PFSK-1 (cell line): ENCODE measurements at regions not wholly inside any gene's neighbourhood (a gene's known extent, or its start where the extent isn't known, plus 50 kb on each side); places are given as distances from the start of the nearest gene placed in this dataset.

ENCODE experiments used
- POLR2AphosphoS5 ChIP-seq: IDR thresholded peaks from 2 replicates; pipeline ENCODE4 v1.6.1; 2012; ENCODE audit warnings: low read depth, mild to moderate bottlenecking, control low read depth, low read length, moderate library complexity
- SIN3A ChIP-seq: IDR thresholded peaks from 2 replicates; pipeline ENCODE4 v1.6.1; 2012; ENCODE audit warnings: mild to moderate bottlenecking, low read length, moderate library complexity, borderline replicate concordance; ENCODE audit not compliant: insufficient read depth
- TAF1 ChIP-seq: IDR thresholded peaks from 2 replicates; pipeline ENCODE4 v1.6.1; 2012; ENCODE audit warnings: low read length, control low read depth, borderline replicate concordance; ENCODE audit not compliant: insufficient read depth
- TF ChIP-seq, protein P1 (sequence below), 2 experiments: IDR thresholded peaks; 2 replicates each; pipeline versions ENCODE4 v1.6.1 to v1.8.0; 2011 to 2012; ENCODE audit warnings: low read depth in 2 of 2, low read length in 2 of 2, control low read depth in 1 of 2, inconsistent platforms in 1 of 2, mild to moderate bottlenecking in 1 of 2, moderate library complexity in 1 of 2; ENCODE audit not compliant: insufficient read depth in 1 of 2

DNA sequence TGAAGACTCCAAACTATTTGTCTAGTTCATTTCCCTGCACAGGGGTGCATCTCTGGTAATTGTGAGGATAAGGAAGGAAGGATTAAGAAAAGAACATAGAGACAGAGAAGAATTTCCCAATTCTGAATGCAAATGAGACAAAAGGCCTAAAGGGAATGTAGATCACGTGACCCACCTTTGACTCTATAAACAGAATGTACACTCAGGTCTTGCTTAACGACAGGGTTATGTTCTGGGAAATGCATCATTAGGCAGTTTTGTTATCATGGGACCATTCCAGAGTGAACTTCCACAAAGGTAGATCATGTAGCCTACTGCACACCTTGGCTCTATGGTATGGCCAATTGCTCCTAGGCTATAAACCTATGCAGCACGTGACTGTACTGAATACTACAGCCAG, 252.3 kb upstream of the ZP4 start:
- TF ChIP-seq, protein P1, sequence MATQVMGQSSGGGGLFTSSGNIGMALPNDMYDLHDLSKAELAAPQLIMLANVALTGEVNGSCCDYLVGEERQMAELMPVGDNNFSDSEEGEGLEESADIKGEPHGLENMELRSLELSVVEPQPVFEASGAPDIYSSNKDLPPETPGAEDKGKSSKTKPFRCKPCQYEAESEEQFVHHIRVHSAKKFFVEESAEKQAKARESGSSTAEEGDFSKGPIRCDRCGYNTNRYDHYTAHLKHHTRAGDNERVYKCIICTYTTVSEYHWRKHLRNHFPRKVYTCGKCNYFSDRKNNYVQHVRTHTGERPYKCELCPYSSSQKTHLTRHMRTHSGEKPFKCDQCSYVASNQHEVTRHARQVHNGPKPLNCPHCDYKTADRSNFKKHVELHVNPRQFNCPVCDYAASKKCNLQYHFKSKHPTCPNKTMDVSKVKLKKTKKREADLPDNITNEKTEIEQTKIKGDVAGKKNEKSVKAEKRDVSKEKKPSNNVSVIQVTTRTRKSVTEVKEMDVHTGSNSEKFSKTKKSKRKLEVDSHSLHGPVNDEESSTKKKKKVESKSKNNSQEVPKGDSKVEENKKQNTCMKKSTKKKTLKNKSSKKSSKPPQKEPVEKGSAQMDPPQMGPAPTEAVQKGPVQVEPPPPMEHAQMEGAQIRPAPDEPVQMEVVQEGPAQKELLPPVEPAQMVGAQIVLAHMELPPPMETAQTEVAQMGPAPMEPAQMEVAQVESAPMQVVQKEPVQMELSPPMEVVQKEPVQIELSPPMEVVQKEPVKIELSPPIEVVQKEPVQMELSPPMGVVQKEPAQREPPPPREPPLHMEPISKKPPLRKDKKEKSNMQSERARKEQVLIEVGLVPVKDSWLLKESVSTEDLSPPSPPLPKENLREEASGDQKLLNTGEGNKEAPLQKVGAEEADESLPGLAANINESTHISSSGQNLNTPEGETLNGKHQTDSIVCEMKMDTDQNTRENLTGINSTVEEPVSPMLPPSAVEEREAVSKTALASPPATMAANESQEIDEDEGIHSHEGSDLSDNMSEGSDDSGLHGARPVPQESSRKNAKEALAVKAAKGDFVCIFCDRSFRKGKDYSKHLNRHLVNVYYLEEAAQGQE (IDR thresholded peaks at IDR 0.05; ENCODE audit: insufficient read depth in 1 of 2, low read depth in 2 of 2, low read length in 2 of 2), result no peak
- TF ChIP-seq POLR2AphosphoS5 (no peak), TAF1 (no peak), SIN3A (no peak)
